ENCODE measurements at regions not wholly inside any gene's neighbourhood (a gene's known extent, or its start where the extent isn't known, plus 50 kb on each side); places are given as distances from the start of the nearest gene placed in this dataset.
"Not testable (repeated sequence)": the region's sequence is repeated elsewhere in the genome, so short reads cannot be mapped to it uniquely, and the experiment has no call there.

DNA sequence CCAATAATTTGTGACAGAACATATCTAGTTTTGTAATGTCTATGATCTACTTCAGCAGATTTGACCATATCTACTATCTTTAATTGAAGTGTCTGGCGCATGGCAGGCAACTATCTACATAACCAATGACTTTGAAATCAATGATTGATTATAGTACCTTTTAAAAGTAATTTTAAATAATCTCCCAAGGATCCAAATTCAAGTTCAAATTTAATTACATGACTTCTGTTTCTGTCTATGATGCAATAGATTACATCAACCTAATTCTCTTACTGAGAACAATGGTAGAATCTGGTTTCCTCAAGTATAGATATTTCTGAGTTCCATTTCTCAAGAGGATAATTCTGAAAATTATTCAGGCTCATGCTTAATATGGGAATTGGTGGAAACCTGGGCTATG is 177.4 kb upstream of the IL15 start:
- DNase-seq (ENCODE audit: low read depth): no peak

DNA sequence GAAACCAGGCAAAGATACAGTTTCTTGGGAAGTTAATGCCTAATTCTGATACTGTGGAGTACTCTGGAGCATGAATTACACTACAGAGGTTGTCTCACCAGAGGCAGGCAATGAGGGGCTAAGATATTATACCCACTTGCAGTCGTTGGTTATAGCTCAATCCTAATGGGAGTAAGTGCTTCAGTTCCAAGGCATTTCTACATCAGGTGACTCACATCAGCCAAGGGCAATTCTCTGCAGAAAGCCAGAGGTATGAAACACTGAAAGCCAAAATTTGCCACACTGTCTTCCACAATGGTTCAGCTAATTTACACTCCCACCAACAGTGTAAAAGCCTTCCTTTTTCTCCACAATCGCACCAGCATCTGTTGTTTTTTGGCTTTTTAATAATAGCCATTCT is 174.0 kb upstream of the IL15 start:
- no peak for DNase-seq (ENCODE audit: low read depth)

DNA sequence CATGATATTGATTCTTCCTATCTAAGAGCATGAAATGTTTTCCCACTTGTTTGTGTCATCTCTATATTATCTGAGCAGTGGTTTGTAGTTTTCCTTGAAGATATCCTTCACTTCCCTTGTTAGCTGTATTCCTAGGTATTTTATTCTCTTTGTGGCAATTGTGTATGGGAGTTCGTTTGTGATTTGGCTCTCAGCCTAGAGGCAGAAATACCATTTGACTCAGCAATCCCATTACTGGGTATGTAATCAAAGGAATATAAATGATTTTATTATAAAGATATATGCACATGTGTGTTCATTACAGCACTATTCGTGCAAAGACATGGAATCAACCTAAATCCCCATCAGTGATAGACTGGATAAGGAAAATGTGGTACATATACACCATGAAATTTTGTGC is 172.7 kb upstream of the IL15 start:
- DNase-seq (ENCODE audit: low read depth): no peak

DNA sequence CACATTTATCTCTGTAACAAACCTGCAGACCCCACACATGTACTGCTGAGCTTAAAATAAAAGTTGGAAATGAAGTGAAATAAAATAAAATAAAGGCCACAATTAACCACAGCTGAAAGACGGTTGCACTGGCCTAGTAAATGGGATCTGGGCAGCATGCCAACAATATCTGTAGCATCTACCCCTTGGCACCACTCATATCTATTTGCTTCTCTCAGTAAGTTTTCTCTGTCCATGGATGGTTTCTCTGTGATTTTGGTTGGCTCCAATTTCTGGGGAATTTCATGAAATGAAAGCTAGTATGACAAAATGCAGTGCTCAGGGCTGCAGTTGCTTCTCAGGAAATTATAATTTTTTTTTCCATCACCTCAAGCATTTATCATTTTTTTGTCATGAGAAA is 172.0 kb upstream of the IL15 start:
- DNase-seq (ENCODE audit: low read depth): no peak

DNA sequence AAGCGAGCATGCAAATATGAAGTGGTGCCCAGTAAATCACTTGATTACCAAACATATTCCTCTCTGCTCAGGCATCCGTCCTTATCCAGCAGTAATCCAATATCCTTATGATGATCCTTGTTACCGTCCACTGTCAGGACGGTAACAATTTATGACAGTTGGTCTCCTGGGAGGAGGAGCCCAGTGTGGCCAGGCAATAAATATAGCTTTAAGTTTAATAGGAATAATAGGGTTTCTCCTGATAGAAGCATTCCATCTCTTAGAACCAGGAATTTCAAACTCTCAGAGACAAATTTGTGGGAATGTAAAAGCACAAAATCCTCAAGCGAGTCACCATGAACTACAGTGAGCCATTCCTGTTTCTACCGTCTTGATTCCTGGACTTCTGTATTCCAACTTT is 171.2 kb upstream of the IL15 start:
- DNase-seq (ENCODE audit: low read depth): no peak

DNA sequence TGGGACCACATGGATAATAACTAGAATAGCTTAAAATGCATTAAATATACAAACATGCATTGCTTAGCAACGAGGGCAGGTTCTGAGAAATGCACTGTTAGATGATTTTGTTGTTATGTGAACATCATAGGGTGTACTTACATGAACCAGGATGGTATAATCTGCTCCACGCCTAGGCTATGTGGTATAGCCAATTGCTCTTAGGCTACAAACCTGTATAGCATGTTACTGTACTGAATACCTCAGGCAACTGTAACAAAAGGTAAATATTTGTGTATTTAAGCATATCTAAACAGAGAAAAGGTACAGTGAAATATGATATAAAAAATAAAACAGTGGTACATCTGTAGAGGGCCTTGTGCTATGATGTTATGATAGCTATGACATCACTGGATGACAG is 169.2 kb upstream of the IL15 start:
- DNase-seq (ENCODE audit: low read depth): no peak

DNA sequence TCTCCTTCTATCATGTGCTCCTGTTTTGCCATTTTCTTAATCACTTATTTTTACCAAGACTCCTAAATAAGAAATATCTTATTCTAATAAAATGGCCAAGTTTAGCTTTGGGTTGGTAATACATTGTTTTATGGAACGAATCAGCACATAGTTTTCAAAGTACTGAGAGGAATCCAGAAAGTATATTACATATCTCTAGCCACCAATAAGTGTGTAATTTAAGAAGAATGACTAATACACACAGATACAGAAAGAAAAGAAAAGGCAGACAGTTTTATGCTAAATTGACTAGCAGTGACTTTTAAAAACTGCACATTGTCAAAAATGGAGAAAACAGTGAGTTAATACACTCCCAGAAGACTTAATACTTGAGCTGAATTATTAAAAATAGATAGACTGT is 167.0 kb upstream of the IL15 start:
- DNase-seq (ENCODE audit: low read depth): no peak

DNA sequence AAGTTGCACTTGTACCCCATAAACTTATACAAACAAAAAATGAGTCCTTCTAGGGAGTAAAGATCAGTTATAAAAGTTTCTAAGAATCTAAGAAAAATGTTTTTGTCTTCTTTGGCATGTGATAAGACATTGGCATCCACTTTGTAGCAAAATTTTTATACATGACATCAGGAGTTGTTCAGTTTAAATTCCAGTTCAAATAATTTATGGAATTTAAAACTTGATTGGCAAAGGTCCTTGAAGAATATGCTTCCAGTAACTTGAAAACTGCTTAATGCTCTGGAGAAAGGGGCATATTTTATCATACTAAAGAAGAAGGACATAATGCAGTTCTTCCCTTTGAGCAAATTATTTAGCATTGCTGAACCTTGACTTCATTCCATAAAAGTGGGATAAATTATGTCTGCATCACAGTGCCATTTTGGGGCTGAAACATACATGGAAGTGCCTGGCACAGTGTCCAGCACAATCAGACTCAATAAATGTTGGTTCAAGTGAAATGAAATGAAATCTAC is 163.3 kb upstream of the IL15 start:
- DNase-seq (ENCODE audit: low read depth): no peak

DNA sequence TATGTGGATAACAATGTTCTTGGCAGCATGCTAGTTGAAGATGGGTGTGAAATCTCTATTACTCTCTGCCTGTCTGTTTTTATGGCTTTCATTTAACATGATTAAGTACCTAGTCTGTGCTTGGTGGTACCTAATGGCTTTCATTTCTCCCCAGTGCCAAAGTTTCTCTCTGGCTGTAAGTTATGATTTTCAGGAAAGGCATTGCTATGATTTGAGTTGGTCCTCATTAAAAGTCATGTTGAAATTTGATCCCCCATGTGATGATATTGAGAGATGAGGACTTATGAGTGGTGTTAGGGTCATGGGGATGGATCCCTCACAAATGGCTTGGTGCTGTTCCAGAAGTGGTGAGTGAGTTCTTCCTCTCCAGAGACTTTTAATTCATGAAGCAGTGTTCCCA is 162.4 kb upstream of the IL15 start:
- DNase-seq (ENCODE audit: low read depth): no peak

DNA sequence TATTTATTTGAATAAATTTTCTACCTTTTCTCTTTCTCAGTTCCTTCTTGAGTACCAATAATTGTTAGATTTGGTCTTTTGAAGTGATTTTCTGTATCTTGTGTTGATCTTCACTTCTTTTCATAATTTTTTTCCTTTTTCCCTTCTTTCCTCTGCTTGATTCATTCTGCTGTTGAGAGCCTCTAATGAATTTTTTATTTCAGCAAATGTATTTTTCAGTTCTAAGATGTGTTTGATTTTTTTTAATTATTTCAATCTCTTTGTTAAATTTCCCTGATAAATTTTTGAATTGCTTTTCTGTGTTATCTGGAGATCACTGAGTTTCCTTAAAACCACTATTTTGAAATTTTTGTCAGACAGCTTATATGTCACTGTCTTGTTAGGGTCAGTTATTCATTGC is 155.4 kb upstream of the IL15 start:
- no peak for DNase-seq (ENCODE audit: low read depth)

DNA sequence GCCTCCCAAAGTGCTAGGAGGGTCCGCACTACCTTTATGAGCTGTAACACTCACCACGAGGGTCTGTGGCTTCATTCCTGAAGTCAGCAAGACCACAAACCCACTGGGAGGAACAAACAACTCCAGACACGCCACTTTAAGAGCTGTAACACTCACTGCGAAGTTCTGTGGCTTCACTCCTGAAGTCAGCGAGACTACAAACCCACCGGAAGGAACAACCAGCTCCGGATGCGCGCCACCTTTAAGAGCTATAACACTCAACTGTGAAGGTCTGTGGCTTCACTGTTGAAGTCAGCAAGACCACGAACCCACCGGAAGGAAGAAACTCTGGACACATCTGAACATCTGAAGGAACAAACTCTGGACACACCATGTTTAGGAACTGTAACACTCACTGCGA is 152.1 kb upstream of the IL15 start:
- DNase-seq (ENCODE audit: low read depth): not testable (repeated sequence)

DNA sequence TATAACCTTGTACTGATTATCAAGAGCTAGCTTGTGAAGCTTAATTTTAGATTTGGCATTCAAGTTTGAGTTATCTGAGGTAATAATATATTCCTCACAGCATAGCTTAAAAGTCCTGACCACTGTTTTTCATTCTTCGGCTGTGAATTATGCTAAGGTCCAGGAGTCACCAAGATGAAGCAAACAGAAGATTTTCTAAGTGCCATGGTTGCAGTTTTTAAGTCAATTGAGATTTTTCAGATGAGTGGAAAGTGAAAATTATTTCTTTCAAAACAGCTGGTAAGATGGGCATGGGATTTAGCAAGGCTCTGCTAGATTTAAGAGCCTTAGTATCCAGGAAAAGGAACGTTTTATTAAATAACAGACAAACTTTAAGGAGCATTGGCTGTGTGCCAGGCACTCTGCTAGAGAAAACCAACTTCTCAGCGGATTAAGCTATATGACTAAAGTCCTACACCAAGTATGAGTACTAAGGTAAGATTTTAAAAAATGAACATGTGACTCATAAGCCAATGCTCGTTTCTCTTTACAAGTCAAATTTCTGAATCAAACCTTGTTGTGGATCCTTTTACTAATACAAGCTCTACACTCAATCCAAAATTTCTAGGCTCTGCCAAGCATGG is 149.9 kb upstream of the IL15 start:
- no peak for DNase-seq (ENCODE audit: low read depth)

DNA sequence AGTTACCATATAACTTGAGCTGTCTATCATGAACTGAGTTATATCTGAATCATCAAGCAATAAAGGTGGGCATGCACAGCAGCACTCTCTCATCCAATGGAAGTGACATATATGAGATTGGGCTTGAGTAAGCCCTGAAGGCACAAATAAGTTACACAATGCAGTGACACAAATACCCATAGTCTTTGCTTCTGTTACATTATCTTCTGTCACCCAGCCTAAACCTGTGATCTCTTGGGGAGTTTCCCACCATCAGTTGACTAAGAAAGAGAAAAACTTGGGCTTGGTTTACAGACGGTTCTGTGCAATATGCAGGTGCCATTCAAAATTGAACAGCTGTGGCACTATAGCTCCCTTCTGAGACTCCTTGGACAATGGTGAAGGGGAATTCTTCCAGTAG is 138.8 kb upstream of the IL15 start:
- DNase-seq (ENCODE audit: low read depth): no peak

DNA sequence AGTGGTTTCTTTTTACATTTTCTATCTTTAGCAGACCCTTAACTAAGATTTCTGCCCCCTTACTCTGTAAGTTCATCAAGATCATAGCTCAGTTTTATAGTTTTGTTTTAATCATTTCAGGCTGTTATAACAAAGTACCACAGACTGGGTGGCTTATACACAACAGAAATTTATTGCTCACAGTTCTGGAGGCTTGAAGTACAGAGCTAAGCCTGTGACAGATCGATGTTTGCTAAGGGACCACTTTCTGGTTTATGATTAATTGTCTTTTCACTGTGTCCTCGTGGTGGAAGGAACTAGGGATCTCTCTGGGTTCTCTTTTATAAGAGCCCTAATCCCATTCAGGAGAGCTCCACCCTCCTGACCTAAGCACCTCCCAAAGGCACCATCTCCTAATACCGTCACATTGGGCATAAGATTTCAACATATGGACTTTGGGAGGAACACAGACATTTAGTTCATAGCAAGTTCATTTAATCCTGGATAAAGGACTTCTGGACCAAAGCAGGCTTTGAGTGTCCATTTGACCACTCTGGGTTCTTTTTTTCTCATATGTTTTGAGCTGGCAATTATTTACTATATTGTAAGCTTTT is 137.0 kb upstream of the IL15 start:
- DNase-seq (ENCODE audit: low read depth): no peak

DNA sequence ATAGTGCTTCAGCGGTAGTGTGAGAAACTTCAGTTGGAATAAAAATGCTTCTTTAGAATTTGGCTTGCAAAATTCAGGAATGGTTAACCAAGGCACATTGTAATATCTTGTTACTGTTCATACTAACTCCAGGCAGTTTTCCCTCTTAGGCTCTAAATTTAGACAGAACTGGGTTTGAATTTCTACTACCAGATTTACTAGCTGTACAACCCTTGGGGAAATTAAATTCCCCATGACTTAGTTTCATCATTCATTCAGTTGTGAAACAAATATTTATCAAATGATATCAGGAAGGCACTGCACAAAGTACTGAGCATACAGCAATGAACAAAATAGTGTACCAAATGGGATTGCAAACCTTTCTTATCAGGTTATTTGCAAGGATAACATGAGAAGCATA is 135.0 kb upstream of the IL15 start:
- DNase-seq (ENCODE audit: low read depth): no peak

DNA sequence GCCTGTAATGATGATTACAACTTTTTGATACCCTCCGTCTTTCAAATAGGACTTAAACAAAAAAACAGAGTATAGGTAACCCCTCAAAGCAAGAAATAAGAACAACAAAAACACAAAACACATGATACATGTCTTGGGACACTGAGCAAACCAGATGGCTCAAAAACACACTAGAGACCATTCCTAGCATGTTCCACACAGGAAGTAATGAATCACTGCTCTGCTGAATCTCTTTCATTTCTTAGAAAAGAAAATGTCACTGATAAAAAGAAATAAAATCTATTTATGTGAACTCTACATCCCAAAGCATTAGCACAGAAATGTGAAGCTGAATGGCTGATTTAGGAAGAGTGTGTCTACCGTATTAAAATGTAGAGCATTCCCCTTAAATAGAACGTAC is 134.5 kb upstream of the IL15 start:
- DNase-seq (ENCODE audit: low read depth): no peak

DNA sequence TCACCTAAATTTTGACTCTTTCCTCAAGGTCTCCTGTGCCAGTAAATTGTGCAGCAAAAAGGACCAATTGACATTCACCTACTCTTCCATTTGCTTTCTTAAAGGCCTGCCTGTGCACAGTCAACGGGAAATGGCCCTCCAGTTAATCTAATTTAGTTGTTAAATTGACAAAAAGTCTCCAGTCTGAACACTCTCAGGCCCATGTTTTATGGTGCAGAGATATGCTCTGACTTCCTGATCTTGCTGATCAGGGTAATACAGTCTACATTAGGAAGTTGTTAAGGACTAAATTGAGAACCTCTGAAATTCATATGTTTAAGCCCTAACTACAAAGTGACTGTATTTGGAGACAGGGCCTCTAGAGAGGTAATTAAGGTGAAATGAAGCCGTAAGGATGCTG is 133.6 kb upstream of the IL15 start:
- no peak for DNase-seq (ENCODE audit: low read depth)

DNA sequence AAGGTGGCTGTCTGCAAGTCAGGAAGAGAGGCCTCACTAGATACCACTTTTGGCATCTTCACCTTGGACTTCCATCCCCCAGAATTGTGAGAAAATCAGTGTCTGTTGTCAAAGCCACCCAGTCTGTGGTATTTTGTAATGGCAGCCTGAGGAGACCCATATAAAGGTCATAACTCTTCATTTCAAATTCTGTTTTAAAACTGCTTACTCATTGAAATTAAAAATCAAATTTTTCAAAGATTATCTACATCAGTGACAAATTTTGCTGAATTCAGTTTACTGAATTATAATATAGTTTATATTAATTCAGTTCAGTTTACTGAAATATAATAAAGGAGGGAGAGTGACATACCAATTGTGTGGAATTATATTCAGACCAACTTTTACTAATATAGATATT is 133.1 kb upstream of the IL15 start:
- no peak for DNase-seq (ENCODE audit: low read depth)

DNA sequence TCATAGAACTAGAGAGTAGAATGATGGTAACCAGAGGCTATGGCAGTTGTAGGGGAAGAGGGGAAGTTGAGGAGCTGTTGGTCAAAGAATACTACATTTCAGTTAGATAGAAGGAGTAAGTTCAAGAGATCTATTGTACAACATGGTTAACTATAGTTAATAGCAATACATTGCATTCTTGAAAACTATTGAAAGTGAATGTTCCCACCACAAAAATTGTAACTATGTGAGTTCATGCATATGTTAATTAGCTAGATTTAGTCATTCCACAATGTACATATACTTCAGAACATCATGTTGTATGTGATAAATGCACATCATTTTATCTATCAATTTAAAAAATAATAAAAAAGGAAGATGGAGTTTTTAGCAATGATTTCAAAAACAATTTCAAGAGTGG is 125.3 kb upstream of the IL15 start:
- DNase-seq (ENCODE audit: low read depth): no peak

DNA sequence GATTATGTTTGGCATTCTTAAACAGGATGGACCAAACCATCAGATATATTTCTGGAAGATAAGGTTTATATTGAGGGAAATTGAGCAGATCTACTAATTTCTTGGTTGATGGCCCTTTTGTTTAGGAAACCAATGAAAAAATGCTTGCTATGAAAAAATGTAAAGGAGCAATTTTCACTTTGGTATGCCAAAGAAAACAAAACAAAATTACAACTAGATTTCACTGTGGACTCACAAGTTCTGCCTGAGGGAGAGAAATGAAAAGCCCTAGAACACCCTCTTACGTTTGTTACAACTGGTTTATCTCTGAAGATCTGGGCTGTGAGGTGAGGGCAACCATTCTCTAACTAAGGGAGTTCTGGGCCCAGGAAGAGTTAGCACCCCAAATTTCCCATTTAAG is 122.5 kb upstream of the IL15 start:
- no peak for DNase-seq (ENCODE audit: low read depth)

DNA sequence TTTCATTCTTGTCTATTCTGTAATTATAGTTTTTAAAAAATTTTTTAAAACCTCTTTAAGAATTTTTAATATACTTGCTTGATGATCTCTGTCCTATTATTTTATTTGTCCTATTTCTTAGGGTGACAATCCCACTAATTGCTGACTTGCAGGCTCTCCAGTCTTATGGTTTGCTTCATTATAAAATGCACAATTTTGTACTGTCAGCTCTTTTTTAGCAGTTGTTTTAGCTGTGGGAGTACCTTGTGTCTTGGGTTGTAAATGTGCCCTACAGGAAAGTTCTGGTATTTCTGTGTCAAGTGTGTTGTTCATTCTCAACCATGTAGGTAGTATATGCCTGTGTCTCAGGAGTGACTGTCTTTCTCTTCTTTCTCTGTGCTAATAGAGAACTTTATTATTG is 118.2 kb upstream of the IL15 start:
- DNase-seq (ENCODE audit: low read depth): no peak

DNA sequence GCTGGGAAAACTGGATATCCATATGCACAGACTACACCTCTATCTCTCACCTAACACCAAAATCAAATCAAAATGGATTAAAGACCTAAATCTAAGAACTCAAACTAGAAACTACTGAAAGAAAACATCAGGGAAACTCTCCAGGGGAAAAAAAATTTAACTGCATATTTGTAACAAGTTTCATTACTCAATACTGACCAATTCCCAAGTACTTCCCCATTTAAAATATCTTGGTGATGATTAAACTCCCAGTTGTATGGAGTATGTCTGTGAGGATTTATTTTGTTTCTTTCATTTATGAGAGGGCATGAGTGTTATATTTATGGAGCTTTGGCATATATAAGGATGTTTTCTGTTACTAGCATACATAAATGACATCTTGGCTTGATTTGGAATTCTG is 112.3 kb upstream of the IL15 start:
- DNase-seq (ENCODE audit: low read depth): no peak

DNA sequence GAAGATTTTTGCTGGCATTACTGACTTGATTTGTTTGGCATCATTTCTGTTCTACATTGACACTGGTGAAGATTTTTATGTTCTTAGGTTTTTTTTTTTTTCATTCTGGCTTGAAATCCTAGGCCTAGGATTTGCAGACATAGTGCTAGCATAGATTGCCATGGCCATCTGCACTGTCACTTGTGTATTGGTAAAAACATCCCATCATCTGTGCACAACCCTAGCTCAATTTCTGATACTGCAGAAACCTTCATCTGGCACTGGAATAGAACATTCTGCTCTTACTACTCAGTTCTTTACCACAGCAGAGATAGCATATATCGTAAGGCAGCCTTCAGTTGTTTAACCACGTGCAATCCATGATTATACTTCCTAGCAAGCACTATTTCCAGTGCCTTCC is 111.5 kb upstream of the IL15 start:
- no peak for DNase-seq (ENCODE audit: low read depth)

DNA sequence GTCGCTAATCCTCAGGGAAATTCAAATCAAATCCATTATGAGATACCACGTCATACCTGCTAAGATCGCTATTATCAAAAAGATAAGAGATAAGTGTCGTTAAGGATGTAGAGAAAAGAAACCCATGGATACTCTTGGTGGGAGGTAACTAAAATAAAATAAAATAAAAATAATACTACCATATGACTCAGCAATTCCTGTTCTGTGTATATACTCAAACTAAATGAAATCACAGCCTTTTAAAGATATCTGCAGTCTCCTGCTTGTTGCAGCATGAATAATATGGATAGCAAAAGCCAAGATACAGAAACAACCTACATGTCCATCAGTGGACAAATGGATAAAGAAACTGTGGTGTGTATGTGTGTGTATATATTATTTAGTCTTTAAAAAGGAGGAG is 105.8 kb upstream of the IL15 start:
- no peak for DNase-seq (ENCODE audit: low read depth)
